PFSK-1 (cell line): ENCODE measurements at regions not wholly inside any gene's neighbourhood (a gene's known extent, or its start where the extent isn't known, plus 50 kb on each side); places are given as distances from the start of the nearest gene placed in this dataset.

Experiments
- POLR2AphosphoS5 ChIP-seq: IDR thresholded peaks from 2 replicates; pipeline ENCODE4 v1.6.1; 2012; ENCODE audit warnings: low read depth, mild to moderate bottlenecking, control low read depth, low read length, moderate library complexity
- SIN3A ChIP-seq: IDR thresholded peaks from 2 replicates; pipeline ENCODE4 v1.6.1; 2012; ENCODE audit warnings: mild to moderate bottlenecking, low read length, moderate library complexity, borderline replicate concordance; ENCODE audit not compliant: insufficient read depth
- TF ChIP-seq, protein P1 (sequence below), 2 experiments: IDR thresholded peaks; 2 replicates each; pipeline versions ENCODE4 v1.6.1 to v1.8.0; 2011 to 2012; ENCODE audit warnings: low read depth in 2 of 2, low read length in 2 of 2, control low read depth in 1 of 2, inconsistent platforms in 1 of 2, mild to moderate bottlenecking in 1 of 2, moderate library complexity in 1 of 2; ENCODE audit not compliant: insufficient read depth in 1 of 2

DNA sequence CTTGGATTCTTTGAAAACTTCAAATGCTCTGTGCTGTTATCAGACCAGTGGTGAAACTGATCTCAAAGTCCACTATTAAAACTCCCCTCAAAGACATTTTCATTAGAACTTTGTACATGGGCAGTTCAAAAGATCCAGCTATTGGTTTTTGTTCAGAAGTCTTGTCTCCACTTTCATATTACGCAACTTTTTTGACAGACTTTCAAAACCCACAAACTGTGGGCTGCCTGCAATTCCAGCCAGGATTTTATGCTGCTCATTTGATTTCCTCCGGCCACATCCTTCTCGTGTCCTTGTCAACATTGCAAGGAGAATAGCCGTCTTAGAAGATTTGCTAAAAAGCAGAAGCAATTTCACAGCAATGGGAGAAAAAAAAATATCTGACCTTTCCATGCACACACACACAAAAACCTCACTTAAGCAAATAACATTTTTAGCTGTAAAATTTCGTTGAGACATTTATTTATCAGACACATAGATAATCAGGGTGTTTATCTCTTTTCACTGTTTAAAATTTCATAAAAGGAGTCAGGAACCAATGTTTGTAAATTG lies 1990.5 kb downstream of the MAT2B start:
- TF ChIP-seq SIN3A (no peak), POLR2AphosphoS5 (no peak)
- TF ChIP-seq, protein P1, sequence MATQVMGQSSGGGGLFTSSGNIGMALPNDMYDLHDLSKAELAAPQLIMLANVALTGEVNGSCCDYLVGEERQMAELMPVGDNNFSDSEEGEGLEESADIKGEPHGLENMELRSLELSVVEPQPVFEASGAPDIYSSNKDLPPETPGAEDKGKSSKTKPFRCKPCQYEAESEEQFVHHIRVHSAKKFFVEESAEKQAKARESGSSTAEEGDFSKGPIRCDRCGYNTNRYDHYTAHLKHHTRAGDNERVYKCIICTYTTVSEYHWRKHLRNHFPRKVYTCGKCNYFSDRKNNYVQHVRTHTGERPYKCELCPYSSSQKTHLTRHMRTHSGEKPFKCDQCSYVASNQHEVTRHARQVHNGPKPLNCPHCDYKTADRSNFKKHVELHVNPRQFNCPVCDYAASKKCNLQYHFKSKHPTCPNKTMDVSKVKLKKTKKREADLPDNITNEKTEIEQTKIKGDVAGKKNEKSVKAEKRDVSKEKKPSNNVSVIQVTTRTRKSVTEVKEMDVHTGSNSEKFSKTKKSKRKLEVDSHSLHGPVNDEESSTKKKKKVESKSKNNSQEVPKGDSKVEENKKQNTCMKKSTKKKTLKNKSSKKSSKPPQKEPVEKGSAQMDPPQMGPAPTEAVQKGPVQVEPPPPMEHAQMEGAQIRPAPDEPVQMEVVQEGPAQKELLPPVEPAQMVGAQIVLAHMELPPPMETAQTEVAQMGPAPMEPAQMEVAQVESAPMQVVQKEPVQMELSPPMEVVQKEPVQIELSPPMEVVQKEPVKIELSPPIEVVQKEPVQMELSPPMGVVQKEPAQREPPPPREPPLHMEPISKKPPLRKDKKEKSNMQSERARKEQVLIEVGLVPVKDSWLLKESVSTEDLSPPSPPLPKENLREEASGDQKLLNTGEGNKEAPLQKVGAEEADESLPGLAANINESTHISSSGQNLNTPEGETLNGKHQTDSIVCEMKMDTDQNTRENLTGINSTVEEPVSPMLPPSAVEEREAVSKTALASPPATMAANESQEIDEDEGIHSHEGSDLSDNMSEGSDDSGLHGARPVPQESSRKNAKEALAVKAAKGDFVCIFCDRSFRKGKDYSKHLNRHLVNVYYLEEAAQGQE (IDR thresholded peaks at IDR 0.05; ENCODE audit: insufficient read depth in 1 of 2, low read depth in 2 of 2, low read length in 2 of 2) = no peak
